Common myeloid progenitor, CD34-positive (primary cell): ENCODE measurements at regions not wholly inside any gene's neighbourhood (a gene's known extent, or its start where the extent isn't known, plus 50 kb on each side); places are given as distances from the start of the nearest gene placed in this dataset.

Experiments used
- CTCF ChIA-PET: fragments of 350-600 bp; sonication (Branson Sonifier 250); formaldehyde crosslinking; loops from one replicate; lab custom pipeline; 2021; ENCODE audit warnings: antibody characterized with exemption; lab: Charles Lee
- POLR2A ChIA-PET: fragments of 350-600 bp; sonication (Branson Sonifier 250); formaldehyde crosslinking; loops from one replicate; lab custom pipeline; 2021; ENCODE audit warnings: antibody characterized with exemption; lab: Charles Lee
- DNase-seq, 3 donors: peaks; one replicate each; pipeline versions ENCODE4 v3.0.0 to v3.0.0-alpha.2; 2013
- H3K27ac ChIP-seq, 2 experiments: 1 replicate in 1 of 2; 2 replicates in 1 of 2; pipeline ENCODE4 v1.7.0; 2013; ENCODE audit warnings: inconsistent platforms in 2 of 2, low read length in 2 of 2, mild to moderate bottlenecking in 2 of 2, low read depth in 1 of 2, moderate library complexity in 1 of 2; ENCODE audit not compliant: severe bottlenecking in 2 of 2, insufficient read depth in 1 of 2, poor library complexity in 1 of 2
- H3K27me3 ChIP-seq, 5 experiments: replicated peaks in 2 of 5; 1 replicate in 3 of 5; 2 replicates in 2 of 5; pipeline versions ENCODE4 v1.6.1 to v1.7.0; 2013; ENCODE audit warnings: low read length in 4 of 5, mild to moderate bottlenecking in 2 of 5, moderate library complexity in 2 of 5, inconsistent platforms in 1 of 5; ENCODE audit not compliant: insufficient read depth in 5 of 5, control insufficient read depth in 4 of 5
- H3K36me3 ChIP-seq, 4 experiments: 1 replicate in 2 of 4; 2 replicates in 2 of 4; pipeline versions ENCODE4 v1.6.1 to v1.7.0; 2013; ENCODE audit warnings: low read length in 3 of 4, control low read depth in 1 of 4, mild to moderate bottlenecking in 1 of 4; ENCODE audit not compliant: control insufficient read depth in 4 of 4, insufficient read depth in 4 of 4
- H3K4me1 ChIP-seq, 4 experiments: 1 replicate in 3 of 4; 2 replicates in 1 of 4; pipeline versions ENCODE4 v1.6.1 to v1.7.1; 2013; ENCODE audit warnings: low read length in 3 of 4, mild to moderate bottlenecking in 3 of 4, control low read depth in 1 of 4, inconsistent platforms in 1 of 4, moderate library complexity in 1 of 4; ENCODE audit not compliant: control insufficient read depth in 4 of 4, insufficient read depth in 4 of 4; ENCODE audit errors: control extremely low read depth in 1 of 4
- H3K4me3 ChIP-seq, 7 experiments: 1 replicate in 4 of 7; 2 replicates in 3 of 7; pipeline versions ENCODE4 v1.5.1 to v1.7.0; 2013; ENCODE audit warnings: mild to moderate bottlenecking in 7 of 7, low read length in 6 of 7, moderate library complexity in 6 of 7, inconsistent platforms in 2 of 7, low read depth in 2 of 7, control low read depth in 1 of 7; ENCODE audit not compliant: insufficient read depth in 4 of 7, control insufficient read depth in 1 of 7; ENCODE audit errors: extremely low read depth in 1 of 7
- H3K9me3 ChIP-seq, 5 experiments: 1 replicate in 4 of 5; 2 replicates in 1 of 5; pipeline versions ENCODE4 v1.6.1 to v1.7.1; 2013; ENCODE audit warnings: low read length in 4 of 5, mild to moderate bottlenecking in 2 of 5, inconsistent platforms in 1 of 5, low read depth in 1 of 5, moderate library complexity in 1 of 5; ENCODE audit not compliant: control insufficient read depth in 4 of 5, insufficient read depth in 2 of 5; ENCODE audit errors: control extremely low read depth in 1 of 5
- WGBS: methylation state at CpG from one replicate; pipeline ENCODE4 v1.1.5; 2013; ENCODE audit not compliant: insufficient coverage; 5-methylcytosine and 5-hydroxymethylcytosine counted together

GRCh38 chr2:8157621-8158430 lies 524.0 kb upstream of the ID2 start:
- CTCF ChIA-PET = interaction anchor here (0.6 to 1.7 kb wide), 4 partner anchors 9 to 406 kb away, joined by 3 to 4 read pairs (median 4); no protein-coding TSS in a partner anchor
- Histone ChIP-seq H3K9me3 (peaks cover 0 to 7% (median 0%) of the 10 kb centered on the region in 5 experiments), H3K27ac (no peak overlapping the region), H3K36me3 (no peaks in the 10 kb centered on the region), H3K4me3 (no peak overlapping the region), H3K4me1 (peaks cover 0 to 3% (median 2%) of the 10 kb centered on the region in 4 experiments), H3K27me3 (no peaks in the 10 kb centered on the region)
- POLR2A ChIA-PET = interaction anchor here (0.7 kb wide), 1 partner anchor 38 kb away, joined by 3 read pairs; no protein-coding TSS in a partner anchor
- WGBS = 97% methylated on average over 10 of the region's 17 CpGs
- DNase-seq = no peak

- CTCF ChIA-PET = interaction anchor here (1.0 to 1.7 kb wide), 2 partner anchors 8 to 11 kb away, joined by 3 to 4 read pairs; no protein-coding TSS in a partner anchor
- Histone ChIP-seq H3K4me3 (no peak overlapping the region), H3K9me3 (peaks cover 0 to 7% (median 0%) of the 10 kb centered on the region in 5 experiments), H3K4me1 (peaks cover 0 to 3% (median under 1%) of the 10 kb centered on the region in 4 experiments), H3K36me3 (no peaks in the 10 kb centered on the region), H3K27me3 (no peaks in the 10 kb centered on the region), H3K27ac (no peak overlapping the region)
- WGBS = 84% methylated on average over 6 of the region's 6 CpGs
- no peak for DNase-seq
- POLR2A ChIA-PET = no interaction called here
These were observed 523.1 kb upstream of the ID2 start for GRCh38 chr2:8158711-8159110.

GRCh38 chr2:8159211-8159965 lies 522.5 kb upstream of the ID2 start:
- CTCF ChIA-PET = interaction anchor here (1.6 kb wide), 1 partner anchor 13 kb away, joined by 4 read pairs; no protein-coding TSS in a partner anchor
- Histone ChIP-seq H3K9me3 (peaks cover 0 to 7% (median 0%) of the 10 kb centered on the region in 5 experiments), H3K27ac (no peak overlapping the region), H3K36me3 (no peaks in the 10 kb centered on the region), H3K4me1 (peaks cover 0 to 3% (median under 1%) of the 10 kb centered on the region in 4 experiments), H3K27me3 (no peaks in the 10 kb centered on the region), H3K4me3 (no peak overlapping the region)
- 90% methylated on average over 13 of the region's 13 CpGs for WGBS
- POLR2A ChIA-PET = no interaction called here
- no peak for DNase-seq

- no peak overlapping the region for H3K27ac ChIP-seq
- ChIA-PET POLR2A (no interaction called here), CTCF (interaction anchor here (1.4 to 1.6 kb wide), 2 partner anchors 11 to 14 kb away, joined by 4 read pairs; no protein-coding TSS in a partner anchor)
- H3K4me1 ChIP-seq = peaks cover 0 to 3% (median under 1%) of the 10 kb centered on the region in 4 experiments
- H3K27me3 ChIP-seq = no peaks in the 10 kb centered on the region
- no peak for DNase-seq
- H3K4me3 ChIP-seq = no peak overlapping the region
- WGBS = 89% methylated on average over 4 of the region's 4 CpGs
- no peaks in the 10 kb centered on the region for H3K36me3 ChIP-seq
- peaks cover 0 to 7% (median 0%) of the 10 kb centered on the region in 5 experiments for H3K9me3 ChIP-seq
These were observed 521.8 kb upstream of the ID2 start for GRCh38 chr2:8159966-8160603.

GRCh38 chr2:8160959-8161358 lies 520.9 kb upstream of the ID2 start:
- 96% methylated on average over 10 of the region's 13 CpGs for WGBS
- POLR2A ChIA-PET = no interaction called here
- H3K9me3 ChIP-seq = peaks cover 0 to 7% (median 0%) of the 10 kb centered on the region in 5 experiments
- CTCF ChIA-PET = interaction anchor here (0.6 to 1.6 kb wide), 3 partner anchors 10 to 382 kb away, joined by 3 to 4 read pairs (median 4); no protein-coding TSS in a partner anchor
- DNase-seq = no peak
- H3K4me3 ChIP-seq = no peak overlapping the region
- H3K27me3 ChIP-seq = no peaks in the 10 kb centered on the region
- H3K27ac ChIP-seq = no peak overlapping the region
- peaks cover 0 to 3% (median under 1%) of the 10 kb centered on the region in 4 experiments for H3K4me1 ChIP-seq
- H3K36me3 ChIP-seq = no peaks in the 10 kb centered on the region

GRCh38 chr2:8162552-8162951 lies 519.3 kb upstream of the ID2 start:
- H3K4me3 ChIP-seq = no peak overlapping the region
- H3K9me3 ChIP-seq = no peaks in the 10 kb centered on the region
- peaks cover 0 to 3% (median under 1%) of the 10 kb centered on the region in 4 experiments for H3K4me1 ChIP-seq
- H3K27ac ChIP-seq = no peak overlapping the region
- ChIA-PET CTCF (no interaction called here), POLR2A (no interaction called here)
- 92% methylated on average over 17 of the region's 17 CpGs for WGBS
- no peak for DNase-seq
- H3K27me3 ChIP-seq = no peaks in the 10 kb centered on the region
- no peaks in the 10 kb centered on the region for H3K36me3 ChIP-seq
